ENCODE measurements at regions not wholly inside any gene's neighbourhood (a gene's known extent, or its start where the extent isn't known, plus 50 kb on each side); places are given as distances from the start of the nearest gene placed in this dataset.

- no peak overlapping the region for H3T11ph ChIP-seq (ENCODE audit: low read length)
- H3K56ac ChIP-seq (ENCODE audit: insufficient read length, low read depth, low read length): no peak overlapping the region
- no peak overlapping the region for H4K8ac ChIP-seq (replicated peaks; ENCODE audit: insufficient read length, low read depth, low read length)
- no peak overlapping the region for H2BK15ac ChIP-seq (ENCODE audit: low read depth, low read length)
- no peak overlapping the region for H3K14ac ChIP-seq (ENCODE audit: insufficient read depth, low read length)
- WGBS (ENCODE audit: extremely low coverage, insufficient read length, low lambda C conversion rate): no CpG with 5 or more reads among the region's 8 CpGs
- H4K5ac ChIP-seq (ENCODE audit: insufficient read length, low read depth, low read length): no peak overlapping the region
- H3K27me3 ChIP-seq (ENCODE audit: insufficient read depth, low read length): no peaks in the 10 kb centered on the region
- no peaks in the 10 kb centered on the region for H3K23me2 ChIP-seq (ENCODE audit: insufficient read length, low read depth, low read length, poor library complexity, severe bottlenecking)
- H3K9me3 Mint-ChIP-seq: no peaks in the 10 kb centered on the region
- H3K4me1 Mint-ChIP-seq: peaks cover 4 to 5% of the 10 kb centered on the region in 2 experiments; a peak in 3 of 4 replicates
- no peaks in the 10 kb centered on the region for H3K79me1 ChIP-seq (ENCODE audit: insufficient read depth, low read depth, low read length, poor library complexity, severe bottlenecking)
- no peaks in the 10 kb centered on the region for H3K27me3 Mint-ChIP-seq (ENCODE audit: low read depth)
- H3K4me1 ChIP-seq (ENCODE audit: insufficient read depth, low read length): no peaks in the 10 kb centered on the region
- H4K91ac ChIP-seq (ENCODE audit: insufficient read length, low read depth, low read length): no peak overlapping the region
- DNase-seq: no peak
- H3K4ac ChIP-seq (ENCODE audit: low read depth, low read length): no peak overlapping the region
- H2BK5ac ChIP-seq (ENCODE audit: insufficient read length, low read length): no peak overlapping the region
- no peak overlapping the region for H2BK12ac ChIP-seq (ENCODE audit: insufficient read length, low read depth, low read length)
- H3K18ac ChIP-seq (ENCODE audit: insufficient read length, low read depth, low read length): no peak overlapping the region
- no peak overlapping the region for H2BK120ac ChIP-seq (ENCODE audit: low read depth, low read length, poor library complexity, severe bottlenecking)
- no peak overlapping the region for H3K27ac ChIP-seq (ENCODE audit: insufficient read length, low read depth, low read length)
- H3K9me3 ChIP-seq (ENCODE audit: control insufficient read depth, low read depth, low read length): no peaks in the 10 kb centered on the region
- no peak overlapping the region for H3K4me2 ChIP-seq (ENCODE audit: insufficient read depth, insufficient read length, low read length)
- no peak overlapping the region for H3K4me3 Mint-ChIP-seq
- no peak overlapping the region for H2AK5ac ChIP-seq (ENCODE audit: insufficient read length, low read length)
- H4K20me1 ChIP-seq (ENCODE audit: control insufficient read depth, insufficient read depth, insufficient read length): no peaks in the 10 kb centered on the region
- H3K36me3 Mint-ChIP-seq (ENCODE audit: insufficient read depth in 1 of 3, low read depth in 3 of 3): no peaks in the 10 kb centered on the region
- H2AFZ ChIP-seq (ENCODE audit: low read length): no peak overlapping the region
- H3K79me2 ChIP-seq (ENCODE audit: insufficient read depth, low read length): no peaks in the 10 kb centered on the region
- no peak overlapping the region for H3K23ac ChIP-seq (ENCODE audit: insufficient read length, low read depth, low read length)
- TF ChIP-seq CTCF (conservative IDR thresholded peaks at IDR 0.05): no peak
- no peak overlapping the region; a peak in 1 of 7 replicates for H3K27ac Mint-ChIP-seq
- no peak overlapping the region for H2BK20ac ChIP-seq (ENCODE audit: low read depth, low read length, poor library complexity, severe bottlenecking)
- no peak overlapping the region for H3K9ac ChIP-seq (ENCODE audit: extremely low read depth, insufficient read length, low read length)
Observed at GRCh38 chr12:39047539-39048262, 142.3 kb upstream of the CPNE8 start.

Measured in H9 (cell line).